Glutamatergic neuron (in vitro differentiated cells): ENCODE measurements at regions not wholly inside any gene's neighbourhood (a gene's known extent, or its start where the extent isn't known, plus 50 kb on each side); places are given as distances from the start of the nearest gene placed in this dataset.

Experiments
- DNase-seq: peaks from one replicate; pipeline ENCODE4 v3.0.0; 2022
- H3K27ac Mint-ChIP-seq: one replicate; pipeline ENCODE4 v1.8.0; 2020; ENCODE audit warnings: mild to moderate bottlenecking, mixed read lengths, inconsistent platforms; ENCODE audit not compliant: unreplicated experiment
- H3K27me3 Mint-ChIP-seq: one replicate; pipeline ENCODE4 v1.8.0; 2020; ENCODE audit warnings: mild to moderate bottlenecking, moderate library complexity, mixed read lengths, inconsistent platforms; ENCODE audit not compliant: unreplicated experiment
- H3K36me3 Mint-ChIP-seq: one replicate; pipeline ENCODE4 v1.8.0; 2020; ENCODE audit warnings: mild to moderate bottlenecking, mixed read lengths, inconsistent platforms; ENCODE audit not compliant: unreplicated experiment
- H3K4me1 Mint-ChIP-seq: one replicate; pipeline ENCODE4 v1.8.0; 2020; ENCODE audit warnings: mild to moderate bottlenecking, low read depth, mixed read lengths, inconsistent platforms; ENCODE audit not compliant: unreplicated experiment
- H3K4me3 Mint-ChIP-seq: one replicate; pipeline ENCODE4 v1.8.0; 2020; ENCODE audit warnings: mild to moderate bottlenecking, mixed read lengths, inconsistent platforms; ENCODE audit not compliant: unreplicated experiment
- H3K9me3 Mint-ChIP-seq: one replicate; pipeline ENCODE4 v1.8.0; 2020; ENCODE audit warnings: mild to moderate bottlenecking, moderate library complexity, mixed read lengths, inconsistent platforms; ENCODE audit not compliant: unreplicated experiment
- CTCF ChIP-seq: fragments of 200-600 bp; sonication (generic); IDR thresholded peaks from one replicate; pipeline ENCODE4 v1.5.0; 2021; ENCODE audit not compliant: partially characterized antibody, unreplicated experiment

GRCh38 chr19:28964500-28964899, 248.5 kb downstream of the UQCRFS1 start:
- Mint-ChIP-seq H3K36me3 (no peaks in the 10 kb centered on the region), H3K4me1 (no peaks in the 10 kb centered on the region), H3K27ac (no peak overlapping the region), H3K27me3 (peaks cover 3% of the 10 kb centered on the region), H3K9me3 (no peaks in the 10 kb centered on the region), H3K4me3 (no peak overlapping the region)
- TF ChIP-seq CTCF = no peak
- no peak for DNase-seq

GRCh38 chr19:28963486-28964250, 249.3 kb downstream of the UQCRFS1 start:
- Mint-ChIP-seq H3K4me3 (no peak overlapping the region), H3K9me3 (no peaks in the 10 kb centered on the region), H3K27me3 (peaks cover 3% of the 10 kb centered on the region), H3K4me1 (no peaks in the 10 kb centered on the region), H3K27ac (no peak overlapping the region), H3K36me3 (no peaks in the 10 kb centered on the region)
- no peak for TF ChIP-seq CTCF
- no peak for DNase-seq

GRCh38 chr19:28961772-28962500, 251.0 kb downstream of the UQCRFS1 start:
- Mint-ChIP-seq H3K27me3 (no peaks in the 10 kb centered on the region), H3K4me1 (no peaks in the 10 kb centered on the region), H3K27ac (no peak overlapping the region), H3K4me3 (no peak overlapping the region), H3K9me3 (no peaks in the 10 kb centered on the region), H3K36me3 (no peaks in the 10 kb centered on the region)
- TF ChIP-seq CTCF = no peak
- DNase-seq = no peak

- Mint-ChIP-seq H3K36me3 (no peaks in the 10 kb centered on the region), H3K27ac (no peak overlapping the region), H3K27me3 (no peaks in the 10 kb centered on the region), H3K4me1 (no peaks in the 10 kb centered on the region), H3K9me3 (no peaks in the 10 kb centered on the region), H3K4me3 (no peak overlapping the region)
- no peak for DNase-seq
- TF ChIP-seq CTCF = no peak
These were observed 251.8 kb downstream of the UQCRFS1 start for GRCh38 chr19:28960986-28961705.
